NCI-H2107 treated with DMSO at 0.1 percent for 48 hours (cell line): ENCODE measurements at regions not wholly inside any gene's neighbourhood (a gene's known extent, or its start where the extent isn't known, plus 50 kb on each side); places are given as distances from the start of the nearest gene placed in this dataset.
A peak's percentile ranks its signal among the peaks of the same experiment; 100 is the strongest.

Experiments used
- DNase-seq: peaks from one replicate; lab custom pipeline; 2025; ENCODE audit not compliant: unreplicated experiment; lab: John Stamatoyannopoulos, UW

DNA sequence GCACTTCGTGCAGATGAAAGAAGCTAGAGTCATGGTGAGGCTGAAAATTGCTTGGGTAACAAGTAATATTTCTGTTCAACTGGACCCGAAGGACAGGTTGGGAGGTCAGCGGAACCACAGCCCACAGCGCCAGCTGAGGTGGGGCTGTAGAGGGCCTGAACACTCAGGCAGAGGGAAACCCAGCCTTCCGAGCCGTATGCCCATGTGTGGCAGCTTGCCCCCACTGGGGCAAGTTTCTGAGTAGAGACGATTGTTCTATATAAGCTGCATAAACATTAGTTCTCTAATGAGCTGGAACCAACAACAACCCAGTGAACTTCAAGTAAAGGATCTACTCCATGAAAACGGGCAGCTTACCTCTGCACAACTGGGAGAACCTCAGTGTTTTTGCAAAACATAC is 58.4 kb upstream of the TNS3 start:
- DNase-seq = no peak

DNA sequence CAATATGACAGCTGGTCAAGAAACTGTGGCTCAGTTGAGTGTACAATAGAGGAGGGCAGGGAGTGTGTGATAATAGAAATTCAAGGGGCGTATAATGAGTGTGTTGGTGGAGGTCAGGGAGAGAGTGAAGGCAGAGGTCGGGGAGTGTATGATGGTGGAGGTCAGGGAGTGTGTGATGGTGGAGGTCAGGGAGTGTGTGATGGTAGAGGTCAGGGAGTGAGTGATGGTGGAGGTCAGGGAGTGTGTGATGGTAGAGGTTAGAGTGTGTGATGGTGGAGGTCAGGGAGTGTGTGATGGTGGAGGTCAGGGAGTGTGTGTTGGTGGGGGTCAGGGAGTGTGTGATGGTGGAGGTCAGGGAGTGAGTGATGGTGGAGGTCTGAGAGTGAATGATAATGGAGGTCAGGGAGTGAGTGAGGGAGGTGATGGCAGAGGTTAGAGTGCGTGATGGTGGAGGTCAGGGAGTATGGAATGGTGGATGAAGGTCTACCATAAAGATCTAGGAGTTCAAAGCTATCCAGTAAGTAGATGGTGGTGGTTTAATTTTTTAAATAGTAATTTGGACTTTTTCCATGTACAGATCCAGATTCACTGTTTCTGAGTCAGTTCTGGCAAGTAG is 57.7 kb upstream of the TNS3 start:
- no peak for DNase-seq

DNA sequence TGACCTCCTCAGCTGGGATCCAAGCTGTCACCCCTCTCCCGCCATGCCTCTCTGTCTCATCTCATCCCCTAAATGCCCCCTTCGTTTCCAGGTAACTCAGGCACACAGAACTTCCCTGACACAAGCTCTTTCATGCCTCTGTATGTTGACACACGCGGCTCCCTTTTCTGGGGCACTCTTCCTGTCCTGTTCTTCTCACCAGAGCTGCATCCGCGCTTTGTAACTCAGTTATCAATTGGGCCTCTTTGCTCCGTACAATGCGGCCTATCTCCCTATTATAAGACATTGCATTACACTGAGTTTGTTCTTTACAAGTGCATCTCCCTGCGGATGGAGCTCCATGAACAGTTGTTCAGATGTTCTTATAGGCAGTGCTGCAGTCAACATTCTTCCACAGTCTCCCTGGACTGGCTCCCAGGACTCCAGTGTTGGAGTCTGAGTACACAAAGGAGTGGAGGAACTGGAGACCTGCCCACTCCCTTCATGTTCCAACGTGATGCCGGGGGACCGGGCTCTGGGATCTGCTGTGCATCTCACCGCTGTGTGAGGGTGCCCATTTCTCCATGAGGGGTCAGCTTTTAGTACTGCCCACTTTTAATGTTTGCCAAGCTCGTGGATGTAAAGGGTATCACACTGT is 56.9 kb upstream of the TNS3 start:
- no peak for DNase-seq

DNA sequence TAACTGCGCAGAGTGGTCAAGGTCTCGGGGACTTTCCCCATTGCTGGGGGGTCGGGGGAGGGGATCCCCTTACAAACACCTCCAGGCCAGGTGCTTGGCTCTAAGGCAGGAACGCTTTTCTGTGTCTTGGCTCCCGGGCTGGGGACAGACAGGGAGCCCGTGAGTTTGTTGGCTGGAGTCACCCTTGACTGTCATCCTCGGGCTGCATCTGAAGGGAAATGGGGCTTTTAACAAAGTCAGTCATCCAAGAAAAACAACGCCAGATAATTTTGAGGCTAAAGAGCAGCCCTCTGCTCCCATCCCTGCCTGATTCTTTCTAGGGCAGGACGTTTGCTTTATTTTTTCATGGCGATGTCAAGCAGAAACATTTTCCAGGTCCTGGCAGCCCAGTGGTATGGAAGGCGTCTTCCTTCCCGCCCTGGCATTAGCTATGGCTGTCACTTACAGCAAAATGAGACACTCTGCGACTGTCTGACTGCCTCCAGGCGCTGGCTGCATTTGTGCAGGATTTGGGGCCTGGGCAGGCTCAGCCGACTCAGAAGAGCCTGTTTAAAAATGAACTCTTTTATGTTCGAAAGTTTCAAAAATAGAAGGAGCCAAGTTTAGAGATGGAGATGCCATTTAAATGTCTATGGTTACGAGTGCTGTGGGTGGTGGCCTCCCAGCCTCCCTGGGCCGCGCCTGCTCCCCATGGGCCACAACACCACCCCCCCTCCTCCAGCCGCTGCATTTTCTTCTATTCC is 54.7 kb upstream of the TNS3 start:
- no peak for DNase-seq

DNA sequence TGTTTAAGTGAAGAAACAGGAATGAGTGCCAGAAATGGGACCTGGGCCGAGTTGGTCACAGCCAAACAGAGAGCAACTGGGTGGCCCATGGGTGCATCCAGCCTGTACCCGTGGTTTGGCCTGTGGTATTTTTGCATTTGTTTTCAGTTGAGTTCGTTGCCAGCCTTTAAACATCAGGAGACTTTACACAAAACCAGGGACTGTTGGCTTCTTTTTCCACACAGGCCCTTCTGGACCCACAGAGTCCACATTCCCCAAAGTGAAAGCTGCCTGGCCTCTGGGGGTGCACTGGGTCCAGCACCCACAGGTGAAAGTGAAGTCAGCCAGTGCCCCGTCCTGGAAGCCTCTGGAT is 54.1 kb upstream of the TNS3 start:
- DNase-seq = no peak

DNA sequence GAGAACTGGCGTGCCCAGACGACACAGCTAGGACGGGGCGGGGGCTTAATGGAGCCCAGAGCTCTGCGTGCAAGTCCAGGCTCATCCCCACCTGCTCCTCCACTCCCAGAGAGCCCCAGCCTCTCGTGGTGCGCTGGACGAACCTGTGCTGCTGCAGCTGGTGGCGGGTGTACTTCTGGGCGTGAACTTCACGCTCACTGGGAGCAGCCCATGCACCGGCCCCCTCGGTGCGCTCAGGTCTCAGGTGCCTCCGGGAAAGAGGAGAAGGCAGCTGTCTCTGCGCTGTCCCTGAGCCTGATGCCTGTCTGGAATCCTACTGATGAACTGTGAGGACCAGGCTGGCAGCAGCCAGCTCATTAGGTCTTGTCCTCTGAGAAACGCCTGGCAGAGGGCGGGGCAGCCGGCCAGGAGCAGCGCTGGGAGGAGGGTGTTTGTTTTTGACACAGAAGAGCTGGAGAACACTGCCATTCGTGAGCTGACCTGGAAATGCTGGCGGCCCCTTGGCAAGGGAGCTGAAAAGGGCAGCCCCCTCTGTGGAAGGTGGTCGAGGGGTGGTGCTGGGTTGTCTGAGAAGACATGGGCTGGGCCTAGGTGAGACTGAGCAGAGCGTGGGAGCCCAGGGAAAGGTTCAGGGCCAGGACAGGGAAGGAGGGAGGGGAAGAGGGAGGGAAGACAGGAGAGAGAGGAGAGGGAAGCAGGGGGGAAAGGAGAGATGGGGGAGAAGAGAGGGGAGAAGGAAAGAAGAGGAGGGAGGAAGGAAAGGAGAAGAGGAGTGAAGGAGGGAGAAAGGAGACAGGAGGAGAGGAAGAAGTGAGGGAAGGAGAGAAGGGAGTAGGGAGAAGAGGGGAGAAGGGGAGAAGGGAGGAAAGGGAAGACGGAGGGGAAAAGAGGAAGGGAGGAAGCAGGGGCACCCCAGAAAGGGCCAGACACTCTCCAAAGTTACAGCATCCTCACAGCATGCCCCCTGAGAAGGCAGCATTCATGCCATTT is 53.5 kb upstream of the TNS3 start:
- DNase-seq = peak; percentile 66

DNA sequence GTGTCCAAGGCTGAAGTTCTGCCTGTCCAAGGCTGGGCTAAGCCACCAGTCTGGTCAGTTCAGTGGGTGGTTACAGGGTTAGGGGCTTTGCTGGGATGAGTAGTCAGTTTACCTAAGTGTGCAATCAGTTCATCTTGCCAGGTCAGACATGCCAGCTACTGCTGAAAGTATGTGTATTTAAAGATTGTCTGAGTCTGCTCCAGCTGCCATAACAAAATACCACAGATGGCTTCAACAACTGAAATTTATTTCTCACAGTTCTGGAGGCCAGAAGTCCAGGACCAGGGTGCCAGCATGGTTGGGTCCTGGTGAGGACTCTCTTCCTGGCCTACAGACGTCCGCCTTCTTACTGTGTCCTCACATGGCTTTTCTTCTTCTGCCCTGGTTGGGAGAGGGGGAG is 52.4 kb upstream of the TNS3 start:
- DNase-seq = no peak

DNA sequence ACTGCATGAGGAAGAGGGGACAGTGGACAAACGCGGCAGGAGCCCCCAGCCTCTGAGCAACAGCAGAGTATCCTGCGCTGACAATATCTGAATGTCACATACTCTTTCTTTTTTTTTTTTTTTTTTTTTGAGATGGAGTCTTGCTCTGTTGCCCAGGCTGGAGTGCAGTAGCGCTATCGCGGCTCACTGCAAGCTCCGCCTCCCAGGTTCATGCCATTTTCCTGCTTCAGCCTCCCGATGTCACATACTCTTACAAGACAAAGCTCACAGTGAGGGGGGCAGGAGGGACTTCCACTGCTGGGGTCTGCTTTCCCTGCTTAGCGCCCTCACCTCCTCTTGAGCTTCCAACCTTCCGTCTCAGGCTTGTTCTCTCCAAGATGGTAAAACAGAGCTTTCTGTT is 51.2 kb upstream of the TNS3 start:
- DNase-seq = no peak
